Fibroblast of pulmonary artery (primary cell): ENCODE measurements at regions not wholly inside any gene's neighbourhood (a gene's known extent, or its start where the extent isn't known, plus 50 kb on each side); places are given as distances from the start of the nearest gene placed in this dataset.

ENCODE experiments used
- DNase-seq: peaks from one replicate; pipeline ENCODE4 v3.0.0-alpha.2; 2010; ENCODE audit warnings: low read depth
- H3K4me3 ChIP-seq: replicated peaks from 2 replicates; pipeline ENCODE4 v1.5.1; 2011; ENCODE audit warnings: low read depth, mild to moderate bottlenecking, control low read depth, low read length, moderate library complexity
- CTCF ChIP-seq: IDR thresholded peaks from 2 replicates; pipeline ENCODE4 v1.5.1; 2011; ENCODE audit warnings: mild to moderate bottlenecking, control low read depth, low read length, inconsistent platforms; ENCODE audit errors: missing control alignments

GRCh38 chr21:25366116-25366515 lies 241.2 kb downstream of the MRPL39 start:
- H3K4me3 ChIP-seq = no peak overlapping the region
- no peak for DNase-seq
- TF ChIP-seq CTCF = no peak

GRCh38 chr21:25362375-25363267 lies 244.7 kb downstream of the MRPL39 start:
- TF ChIP-seq CTCF = no peak
- no peak overlapping the region for H3K4me3 ChIP-seq
- DNase-seq = no peak

GRCh38 chr21:25361765-25362164 lies 245.5 kb downstream of the MRPL39 start:
- no peak for DNase-seq
- no peak for TF ChIP-seq CTCF
- no peak overlapping the region for H3K4me3 ChIP-seq

- DNase-seq = no peak
- no peak overlapping the region for H3K4me3 ChIP-seq
Observed at GRCh38 chr21:25361097-25361496, 246.2 kb downstream of the MRPL39 start.

GRCh38 chr21:25360593-25360992 lies 246.7 kb downstream of the MRPL39 start:
- no peak for DNase-seq
- peak; percentile 38 for TF ChIP-seq CTCF
- H3K4me3 ChIP-seq = no peak overlapping the region

More at GRCh38 chr21:25361097-25361496, 246.2 kb downstream of the MRPL39 start:
- no peak for TF ChIP-seq CTCF

GRCh38 chr21:25359724-25360123 lies 247.6 kb downstream of the MRPL39 start:
- no peak overlapping the region for H3K4me3 ChIP-seq
- no peak for TF ChIP-seq CTCF
- DNase-seq = no peak

- TF ChIP-seq CTCF = peak; percentile 66
- no peak overlapping the region for H3K4me3 ChIP-seq
- peak; percentile 59 for DNase-seq
Observed at GRCh38 chr21:25350056-25350455, 257.2 kb downstream of the MRPL39 start.
